AG09319 (cell line): ENCODE measurements at regions not wholly inside any gene's neighbourhood (a gene's known extent, or its start where the extent isn't known, plus 50 kb on each side); places are given as distances from the start of the nearest gene placed in this dataset.
"Not testable (repeated sequence)": the region's sequence is repeated elsewhere in the genome, so short reads cannot be mapped to it uniquely, and the experiment has no call there.

Source experiments
- DNase-seq: peaks from one replicate; pipeline ENCODE4 v3.0.0-alpha.2; 2010; ENCODE audit warnings: low read depth; ENCODE audit errors: extremely low read depth
- CTCF ChIP-seq: IDR thresholded peaks from 2 replicates; pipeline ENCODE4 v1.5.1; 2011; ENCODE audit warnings: low read depth, mild to moderate bottlenecking, inconsistent platforms, low read length, moderate library complexity

- no peak for DNase-seq
- TF ChIP-seq CTCF: no peak
Measured at GRCh38 chr19:30812099-30812678, 440.0 kb downstream of the ZNF536 start.

GRCh38 chr19:30811397-30812098, 439.4 kb downstream of the ZNF536 start:
- TF ChIP-seq CTCF: no peak
- DNase-seq: no peak

GRCh38 chr19:30810726-30811125, 438.5 kb downstream of the ZNF536 start:
- no peak for TF ChIP-seq CTCF
- no peak for DNase-seq

DNA sequence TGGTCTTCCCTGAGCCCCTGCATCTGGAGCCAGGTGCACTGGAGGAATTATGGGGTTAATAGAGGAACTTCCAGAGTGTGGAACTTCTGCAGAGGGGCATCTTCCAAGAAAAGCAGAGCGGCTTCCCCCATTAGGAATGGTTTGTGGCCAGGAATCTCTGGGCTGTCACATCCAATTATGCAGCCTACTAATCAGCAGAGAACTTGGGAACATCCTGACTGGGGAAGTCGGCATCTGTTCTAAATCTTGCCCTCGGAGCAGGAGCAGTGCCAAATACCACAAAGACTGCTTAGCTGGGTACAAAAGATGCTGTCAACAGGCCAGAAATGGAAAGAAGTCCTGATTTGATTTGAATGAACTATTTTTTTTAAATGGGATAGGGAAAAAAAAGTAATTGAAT, 435.1 kb downstream of the ZNF536 start:
- TF ChIP-seq CTCF: no peak
- DNase-seq: no peak

- DNase-seq: no peak
- no peak for TF ChIP-seq CTCF
Measured at GRCh38 chr19:30806311-30806710, 434.1 kb downstream of the ZNF536 start.

- DNase-seq: no peak
- no peak for TF ChIP-seq CTCF
Measured at GRCh38 chr19:30804751-30805150, 432.6 kb downstream of the ZNF536 start.

DNA sequence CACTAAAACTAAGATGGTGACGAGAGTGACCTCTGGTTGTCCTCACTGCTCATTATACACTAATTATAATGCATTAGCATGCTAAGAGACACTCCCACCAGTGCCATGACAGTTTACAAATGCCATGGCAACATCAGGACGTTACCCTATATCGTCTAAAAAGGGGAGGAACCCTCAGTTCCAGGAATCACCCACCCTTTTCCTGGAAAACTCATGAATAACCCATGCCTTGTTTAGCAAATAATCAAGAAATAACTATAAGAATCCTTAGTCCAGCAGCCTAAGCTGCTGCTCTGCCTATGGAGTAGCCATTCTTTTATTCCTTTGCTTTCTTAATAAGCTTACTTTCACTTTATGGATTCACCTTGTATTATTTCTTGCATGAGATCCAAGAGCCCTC, 432.1 kb downstream of the ZNF536 start:
- not testable (repeated sequence) for DNase-seq

DNA sequence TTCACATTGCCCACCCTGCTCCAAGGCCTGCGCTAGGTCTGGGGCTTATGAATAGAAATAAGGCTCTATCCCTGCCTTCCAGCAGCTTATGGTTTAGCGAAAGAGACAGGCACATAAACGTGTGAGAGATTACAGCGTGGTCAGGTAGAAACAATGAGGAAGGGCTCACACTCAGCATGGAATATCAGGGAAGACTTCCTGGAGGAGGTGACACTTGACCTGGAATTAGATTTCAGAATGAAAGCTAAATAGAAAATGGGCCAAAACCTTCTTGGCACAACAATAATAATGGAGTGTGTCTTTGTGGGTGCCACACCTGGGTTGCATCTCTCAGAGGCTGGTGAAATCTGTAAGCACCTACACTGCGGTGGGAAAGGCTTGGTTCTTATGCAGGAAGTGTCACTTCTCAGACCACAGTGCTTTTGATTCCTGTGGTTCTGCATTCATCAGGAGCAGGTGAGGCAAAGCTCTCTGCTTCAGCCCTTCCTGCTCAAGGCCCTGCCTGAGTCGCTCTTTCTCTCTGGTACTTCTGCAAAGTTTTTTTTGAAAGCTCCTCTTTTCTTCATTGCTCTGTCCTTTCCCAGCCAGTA, 430.3 kb downstream of the ZNF536 start:
- no peak for TF ChIP-seq CTCF

More for the DNA sequence above, 430.3 kb downstream of the ZNF536 start:
- no peak for DNase-seq
